Peyer's patch (tissue), 4 donors: ENCODE measurements at regions not wholly inside any gene's neighbourhood (a gene's known extent, or its start where the extent isn't known, plus 50 kb on each side); places are given as distances from the start of the nearest gene placed in this dataset.

Experiments
- DNase-seq, 3 donors: peaks; one replicate each; pipeline ENCODE4 v3.0.0-alpha.2; 2017 to 2019
- H3K27ac ChIP-seq, 4 donors: fragments of 200-600 bp; sonication (generic); one replicate each; pipeline ENCODE4 v1.5.1; 2016 to 2019
- H3K27me3 ChIP-seq, 2 donors: fragments of 200-600 bp; sonication (generic); one replicate each; pipeline ENCODE4 v1.5.1; 2019
- H3K36me3 ChIP-seq, 3 donors: fragments of 200-600 bp; sonication (generic); one replicate each; pipeline ENCODE4 v1.5.1; 2016 to 2019
- H3K4me1 ChIP-seq, 4 donors: fragments of 200-600 bp; sonication (generic); one replicate each; pipeline ENCODE4 v1.5.1; 2016 to 2019
- H3K4me3 ChIP-seq, 4 donors: fragments of 200-600 bp; sonication (generic); 1 replicate in 3 of 4; 2 replicates in 1 of 4; pipeline ENCODE4 v1.5.1; 2016 to 2019; ENCODE audit warnings: mild to moderate bottlenecking in 1 of 4
- H3K9me3 ChIP-seq, 4 donors: fragments of 200-600 bp; sonication (generic); one replicate each; pipeline ENCODE4 v1.5.1; 2016 to 2019; ENCODE audit warnings: mild to moderate bottlenecking in 1 of 4
- CTCF ChIP-seq, 6 experiments: fragments of 450-650 bp in 4 of 6; fragments of 200-600 bp in 2 of 6; sonication (generic) in 1 of 6; IDR thresholded peaks; one replicate each; pipeline ENCODE4 v1.5.1; 2017 to 2019; ENCODE audit warnings: antibody characterized with exemption in 6 of 6, mild to moderate bottlenecking in 3 of 6, moderate library complexity in 1 of 6
- POLR2A ChIP-seq, 2 donors: fragments of 450-650 bp; IDR thresholded peaks; one replicate each; pipeline ENCODE4 v1.5.1; 2017; ENCODE audit warnings: antibody characterized with exemption in 2 of 2, mild to moderate bottlenecking in 2 of 2, moderate library complexity in 2 of 2

GRCh38 chr14:22471545-22472121 lies 117.4 kb downstream of the DAD1 start:
- H3K4me3 ChIP-seq: no peak overlapping the region
- peak in 1 of 3 donors; percentile 54 for DNase-seq
- no peaks in the 10 kb centered on the region for H3K9me3 ChIP-seq

GRCh38 chr14:22469538-22470303 lies 119.3 kb downstream of the DAD1 start:
- DNase-seq: no peak
- Histone ChIP-seq H3K27me3 (no peaks in the 10 kb centered on the region), H3K4me3 (no peak overlapping the region), H3K36me3 (no peaks in the 10 kb centered on the region), H3K4me1 (peaks cover 0 to 10% (median 1%) of the 10 kb centered on the region in 4 donors), H3K27ac (no peak overlapping the region), H3K9me3 (no peaks in the 10 kb centered on the region)
- TF ChIP-seq POLR2A (IDR thresholded peaks at IDR 0.05) (no peak), CTCF (IDR thresholded peaks at IDR 0.05) (no peak)

More at GRCh38 chr14:22471545-22472121, 117.4 kb downstream of the DAD1 start:
- peak in 4 of 6 experiments; percentile 12 to 47 (median 46) for TF ChIP-seq CTCF (IDR thresholded peaks at IDR 0.05)
- TF ChIP-seq POLR2A (IDR thresholded peaks at IDR 0.05): no peak
- no peak overlapping the region for H3K27ac ChIP-seq
- H3K36me3 ChIP-seq: no peaks in the 10 kb centered on the region
- H3K4me1 ChIP-seq: peaks cover 0 to 10% (median 0%) of the 10 kb centered on the region in 4 donors
- no peaks in the 10 kb centered on the region for H3K27me3 ChIP-seq

GRCh38 chr14:22468830-22469229 lies 120.2 kb downstream of the DAD1 start:
- no peak overlapping the region for H3K27ac ChIP-seq

GRCh38 chr14:22466491-22466890 lies 122.5 kb downstream of the DAD1 start:
- TF ChIP-seq CTCF (IDR thresholded peaks at IDR 0.05) (no peak), POLR2A (IDR thresholded peaks at IDR 0.05) (no peak)
- Histone ChIP-seq H3K36me3 (no peaks in the 10 kb centered on the region), H3K27ac (no peak overlapping the region), H3K27me3 (no peaks in the 10 kb centered on the region), H3K4me1 (peaks cover 0 to 3% (median 1%) of the 10 kb centered on the region in 4 donors), H3K9me3 (no peaks in the 10 kb centered on the region), H3K4me3 (no peak overlapping the region)
- no peak for DNase-seq

More at GRCh38 chr14:22468830-22469229, 120.2 kb downstream of the DAD1 start:
- no peak for DNase-seq
- Histone ChIP-seq H3K4me1 (peaks cover 0 to 10% (median 1%) of the 10 kb centered on the region in 4 donors), H3K36me3 (no peaks in the 10 kb centered on the region), H3K27me3 (no peaks in the 10 kb centered on the region), H3K4me3 (no peak overlapping the region), H3K9me3 (no peaks in the 10 kb centered on the region)
- TF ChIP-seq POLR2A (IDR thresholded peaks at IDR 0.05): no peak
- TF ChIP-seq CTCF (IDR thresholded peaks at IDR 0.05): no peak

- TF ChIP-seq POLR2A (IDR thresholded peaks at IDR 0.05) (no peak), CTCF (IDR thresholded peaks at IDR 0.05) (no peak)
- Histone ChIP-seq H3K27ac (no peak overlapping the region), H3K4me3 (no peak overlapping the region), H3K27me3 (no peaks in the 10 kb centered on the region), H3K4me1 (peaks cover 0 to 3% (median 0%) of the 10 kb centered on the region in 4 donors), H3K36me3 (no peaks in the 10 kb centered on the region), H3K9me3 (no peaks in the 10 kb centered on the region)
- DNase-seq: no peak
These were observed 123.7 kb downstream of the DAD1 start for GRCh38 chr14:22465201-22465840.
